ENCODE measurements at regions not wholly inside any gene's neighbourhood (a gene's known extent, or its start where the extent isn't known, plus 50 kb on each side); places are given as distances from the start of the nearest gene placed in this dataset.

DNA sequence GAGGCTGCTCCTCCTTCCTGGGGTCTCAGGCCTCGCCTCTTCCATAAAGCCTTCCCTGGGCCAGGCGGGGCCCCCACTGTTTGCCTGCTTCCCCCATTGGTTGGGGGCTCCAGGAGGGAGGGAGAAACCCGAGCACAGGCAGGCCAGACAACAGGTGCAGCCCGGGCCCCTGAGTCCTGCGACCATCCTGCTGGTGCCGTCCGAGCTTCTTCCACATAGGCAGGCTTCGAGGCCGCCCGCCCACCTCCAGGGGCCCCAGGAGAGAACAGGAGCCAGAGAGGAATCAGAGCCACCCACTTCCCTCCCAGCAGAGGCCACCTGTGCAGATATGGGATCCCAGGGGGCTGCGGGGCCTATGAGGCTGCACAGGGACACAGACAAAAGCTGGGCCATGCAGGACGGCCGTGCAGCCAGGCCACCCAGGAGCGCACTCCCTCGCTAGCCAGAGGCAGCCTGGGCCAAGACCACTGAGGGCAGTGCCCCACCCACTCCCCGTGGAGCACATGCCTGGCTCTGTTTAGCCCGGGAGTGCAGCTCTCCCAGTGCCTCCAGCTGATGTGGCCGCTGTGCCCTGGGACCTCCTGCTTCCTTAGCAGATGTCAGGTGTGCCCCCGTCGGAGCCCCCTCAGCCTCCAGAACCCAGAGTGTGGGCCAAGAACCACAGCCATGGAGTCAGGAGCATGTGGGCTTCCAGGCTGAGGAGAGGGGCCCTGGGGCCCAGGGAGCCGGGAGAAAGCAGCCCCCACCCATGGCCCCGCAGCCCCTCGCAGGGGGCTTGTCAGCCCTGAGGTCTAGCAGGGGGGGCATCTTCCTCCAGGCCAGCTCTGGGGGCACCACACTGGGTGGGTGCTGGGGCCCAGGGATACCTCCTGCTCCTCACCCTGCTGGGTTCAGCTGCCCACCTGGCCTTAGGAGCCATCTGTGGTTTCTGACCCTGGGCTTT lies 59.9 kb upstream of the INPP5A start:
- Mint-ChIP-seq H3K27ac (no peak overlapping the region), H3K4me3 (no peak overlapping the region), H3K27me3 (peaks cover 18% of the 10 kb centered on the region), H3K36me3 (no peaks in the 10 kb centered on the region), H3K4me1 (ENCODE audit: unreplicated experiment) (peaks cover 14% of the 10 kb centered on the region), H3K9me3 (peaks cover 6% of the 10 kb centered on the region)
- no peak for DNase-seq (ENCODE audit: extremely low spot score, unreplicated experiment)
- TF ChIP-seq CTCF (conservative IDR thresholded peaks at IDR 0.05) = no peak

DNA sequence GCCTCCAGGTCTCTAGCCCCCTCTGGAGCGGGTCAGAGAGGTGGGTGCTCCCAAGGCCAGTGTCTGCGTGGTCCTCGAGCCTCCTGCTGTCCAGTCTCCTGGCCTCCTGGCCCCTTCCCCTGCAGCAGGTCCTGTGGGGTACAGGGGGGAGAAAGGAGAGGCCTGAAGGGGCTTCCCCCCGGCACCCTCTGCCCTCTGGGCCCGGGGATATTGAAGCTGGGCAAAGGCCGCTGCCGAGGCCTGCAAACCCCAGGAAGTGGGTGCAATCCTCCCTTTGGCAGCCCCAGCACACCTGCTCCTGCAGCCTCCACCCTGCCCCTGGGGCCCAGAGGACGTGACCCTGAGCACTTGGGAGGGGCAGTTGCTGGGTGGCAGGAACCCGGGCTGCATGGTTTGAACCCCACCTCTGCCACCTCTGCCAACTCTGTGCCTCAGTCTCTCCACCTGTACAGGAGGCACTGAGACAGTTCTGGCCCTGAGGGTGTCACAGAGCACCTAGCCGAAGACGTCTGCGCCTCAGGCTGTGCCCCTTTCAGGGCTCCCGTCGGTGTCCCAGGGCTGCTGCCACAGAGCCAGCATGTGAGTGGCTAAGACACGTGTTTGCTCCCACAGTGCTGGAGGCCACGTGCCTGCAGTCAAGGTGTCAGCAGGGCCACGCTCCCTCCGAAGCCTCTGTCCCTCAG lies 59.1 kb upstream of the INPP5A start:
- Mint-ChIP-seq H3K4me1 (ENCODE audit: unreplicated experiment) (peaks cover 14% of the 10 kb centered on the region), H3K36me3 (no peaks in the 10 kb centered on the region), H3K9me3 (peaks cover 6% of the 10 kb centered on the region), H3K27me3 (peaks cover 18% of the 10 kb centered on the region), H3K27ac (no peak overlapping the region), H3K4me3 (no peak overlapping the region)
- no peak for DNase-seq (ENCODE audit: extremely low spot score, unreplicated experiment)
- no peak for TF ChIP-seq CTCF (conservative IDR thresholded peaks at IDR 0.05)

DNA sequence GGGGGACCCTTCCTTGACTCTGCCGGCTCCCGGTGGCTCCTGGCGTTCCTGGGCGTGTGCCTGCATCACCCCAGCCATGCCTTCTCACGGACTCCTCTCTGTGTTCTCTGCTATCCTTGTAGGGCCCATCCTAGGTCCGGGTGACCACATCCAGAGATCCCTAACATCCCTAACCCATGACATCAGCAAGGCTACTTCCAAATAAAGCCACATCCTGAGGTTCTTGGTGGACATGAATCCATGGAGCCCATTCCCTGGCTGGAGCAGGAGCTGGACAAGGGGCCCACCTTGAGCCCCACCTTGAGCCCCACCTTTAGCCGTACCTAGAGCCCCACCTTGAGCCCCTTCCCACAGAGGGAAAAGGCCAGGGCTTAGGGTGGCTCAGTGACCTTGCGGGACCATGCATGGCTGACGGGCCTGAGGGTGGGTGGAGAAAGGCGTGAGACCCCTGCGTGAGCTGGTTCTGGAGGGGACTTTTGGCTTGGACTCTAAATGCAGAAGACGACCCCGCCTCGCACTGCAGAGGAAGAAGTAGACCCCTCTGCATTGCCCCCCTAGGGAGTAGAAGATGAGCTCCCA lies 58.5 kb upstream of the INPP5A start:
- DNase-seq (ENCODE audit: extremely low spot score, unreplicated experiment) = no peak
- no peaks in the 10 kb centered on the region for H3K36me3 Mint-ChIP-seq
- peaks cover 6% of the 10 kb centered on the region for H3K9me3 Mint-ChIP-seq
- peaks cover 18% of the 10 kb centered on the region for H3K27me3 Mint-ChIP-seq
- peaks cover 14% of the 10 kb centered on the region for H3K4me1 Mint-ChIP-seq (ENCODE audit: unreplicated experiment)
- no peak for TF ChIP-seq CTCF (conservative IDR thresholded peaks at IDR 0.05)
- no peak overlapping the region for H3K4me3 Mint-ChIP-seq
- H3K27ac Mint-ChIP-seq = no peak overlapping the region

DNA sequence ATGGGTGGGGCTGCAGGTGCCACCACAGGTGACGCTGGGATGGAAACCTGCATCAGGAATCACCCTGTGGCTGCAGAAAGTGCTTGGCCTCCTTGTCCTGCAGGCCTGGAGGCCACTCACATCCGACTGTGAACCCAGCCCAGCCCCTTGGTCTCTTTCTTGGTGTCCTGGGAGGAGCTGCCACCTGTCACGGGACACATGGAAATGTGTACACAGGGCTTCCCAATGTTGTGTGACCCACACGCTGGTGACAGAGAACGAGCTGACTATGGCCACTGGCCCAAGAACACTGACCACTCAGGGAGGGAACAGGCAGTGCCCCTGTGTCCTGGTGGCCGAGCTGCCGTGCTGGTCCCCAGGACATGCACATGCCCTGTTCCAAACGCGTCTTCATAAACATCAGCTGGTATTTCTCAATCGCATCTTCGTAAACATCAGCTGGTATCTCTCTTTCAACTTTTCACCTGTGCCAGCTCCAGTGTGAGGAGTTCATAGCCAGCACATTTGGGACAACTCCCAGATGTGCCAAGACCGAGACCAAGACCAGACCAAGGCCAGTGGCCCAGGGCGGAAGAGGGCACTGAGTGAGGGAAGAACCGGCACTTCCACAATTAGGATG lies 57.9 kb upstream of the INPP5A start:
- Mint-ChIP-seq H3K27ac (no peak overlapping the region), H3K36me3 (no peaks in the 10 kb centered on the region), H3K4me1 (ENCODE audit: unreplicated experiment) (peaks cover 14% of the 10 kb centered on the region), H3K27me3 (peaks cover 19% of the 10 kb centered on the region), H3K4me3 (no peak overlapping the region), H3K9me3 (peaks cover 6% of the 10 kb centered on the region)
- DNase-seq (ENCODE audit: extremely low spot score, unreplicated experiment) = no peak
- TF ChIP-seq CTCF (conservative IDR thresholded peaks at IDR 0.05) = no peak

- TF ChIP-seq CTCF (conservative IDR thresholded peaks at IDR 0.05) = no peak
- Mint-ChIP-seq H3K36me3 (no peaks in the 10 kb centered on the region), H3K9me3 (peaks cover 6% of the 10 kb centered on the region), H3K27me3 (peaks cover 24% of the 10 kb centered on the region), H3K4me3 (no peak overlapping the region), H3K27ac (no peak overlapping the region), H3K4me1 (ENCODE audit: unreplicated experiment) (peaks cover 14% of the 10 kb centered on the region)
- DNase-seq (ENCODE audit: extremely low spot score, unreplicated experiment) = no peak
Measured at GRCh38 chr10:132480356-132480755, 57.2 kb upstream of the INPP5A start.
